ENCODE measurements at regions not wholly inside any gene's neighbourhood (a gene's known extent, or its start where the extent isn't known, plus 50 kb on each side); places are given as distances from the start of the nearest gene placed in this dataset.

GRCh38 chr1:102096162-102096561 is 99.4 kb upstream of the OLFM3 start:
- H3K27ac ChIP-seq (ENCODE audit: low read length), result no peak overlapping the region
- H3K4me3 ChIP-seq (ENCODE audit: low read depth in 2 of 2, low read length in 2 of 2), result no peak overlapping the region
- in situ Hi-C loops (cut with HindIII; ENCODE audit: low pct_unique_long_range_greater_than_20kb, low sequenced_read_pairs) (no loop called here), intact Hi-C loops (cut with micrococcal nuclease; ENCODE audit: unreplicated experiment) (no loop called here)
- DNase-seq (ENCODE audit: low read depth, low spot score), result no peak
- no peaks in the 10 kb centered on the region for H3K36me3 ChIP-seq (ENCODE audit: control insufficient read depth, insufficient read depth, low read length)
- no peaks in the 10 kb centered on the region for H3K27me3 ChIP-seq (ENCODE audit: control insufficient read depth, insufficient read depth, low read length)
- H3K9me3 ChIP-seq (ENCODE audit: control insufficient read depth, insufficient read depth, low read depth, low read length), result no peaks in the 10 kb centered on the region
- TF ChIP-seq CTCF (IDR thresholded peaks at IDR 0.05), result no peak
- no peak for TF ChIP-seq REST (IDR thresholded peaks at IDR 0.05; ENCODE audit: insufficient read depth in 1 of 2, low read depth in 2 of 2, low read length in 1 of 2)
- TF ChIP-seq TCF7L2 (IDR thresholded peaks at IDR 0.05; ENCODE audit: low read depth, low read length), result no peak
- TF ChIP-seq SIN3A (IDR thresholded peaks at IDR 0.05; ENCODE audit: borderline replicate concordance, insufficient read depth, low read depth, low read length), result no peak
- no peak for TF ChIP-seq POLR2AphosphoS5 (IDR thresholded peaks at IDR 0.05; ENCODE audit: low read depth, low read length)
- BruUV-seq (replicated peaks), result no TSS peak
- no peak for ATAC-seq
- H3K4me1 ChIP-seq (ENCODE audit: control insufficient read depth, insufficient read depth, low read length), result no peaks in the 10 kb centered on the region
- ChIA-PET POLR2A (no interaction called here), CTCF (interaction anchor here (0.7 kb wide), 1 partner anchor 184 kb away, joined by 3 read pairs; no protein-coding TSS in a partner anchor)

- CTCF ChIA-PET, result no interaction called here
- Histone ChIP-seq H3K4me1 (ENCODE audit: control insufficient read depth, insufficient read depth, low read length) (no peaks in the 10 kb centered on the region), H3K27ac (ENCODE audit: low read length) (no peak overlapping the region), H3K9me3 (ENCODE audit: control insufficient read depth, insufficient read depth, low read depth, low read length) (no peaks in the 10 kb centered on the region), H3K27me3 (ENCODE audit: control insufficient read depth, insufficient read depth, low read length) (no peaks in the 10 kb centered on the region), H3K36me3 (ENCODE audit: control insufficient read depth, insufficient read depth, low read length) (no peaks in the 10 kb centered on the region), H3K4me3 (ENCODE audit: low read depth in 2 of 2, low read length in 2 of 2) (no peak overlapping the region)
- in situ Hi-C loops (cut with HindIII; ENCODE audit: low pct_unique_long_range_greater_than_20kb, low sequenced_read_pairs), result no loop called here
- BruUV-seq (replicated peaks), result no TSS peak
- DNase-seq (ENCODE audit: low read depth, low spot score) (no peak), ATAC-seq (no peak)
- POLR2A ChIA-PET, result no interaction called here
- TF ChIP-seq REST (IDR thresholded peaks at IDR 0.05; ENCODE audit: insufficient read depth in 1 of 2, low read depth in 2 of 2, low read length in 1 of 2), result no peak
- TF ChIP-seq TCF7L2 (IDR thresholded peaks at IDR 0.05; ENCODE audit: low read depth, low read length), result no peak
- TF ChIP-seq SIN3A (IDR thresholded peaks at IDR 0.05; ENCODE audit: borderline replicate concordance, insufficient read depth, low read depth, low read length), result no peak
- no peak for TF ChIP-seq POLR2AphosphoS5 (IDR thresholded peaks at IDR 0.05; ENCODE audit: low read depth, low read length)
- TF ChIP-seq CTCF (IDR thresholded peaks at IDR 0.05), result no peak
- intact Hi-C loops (cut with micrococcal nuclease; ENCODE audit: unreplicated experiment), result no loop called here
Observed at GRCh38 chr1:102089791-102090190, 93.1 kb upstream of the OLFM3 start.

Data from Panc1 (cell line).